Neuronal stem cell (in vitro differentiated cells): ENCODE measurements at regions not wholly inside any gene's neighbourhood (a gene's known extent, or its start where the extent isn't known, plus 50 kb on each side); places are given as distances from the start of the nearest gene placed in this dataset.

Experiments used
- DNase-seq: peaks from one replicate; pipeline ENCODE4 v3.0.0-alpha.2; 2013; ENCODE audit warnings: low spot score
- H2AFZ ChIP-seq: one replicate; pipeline ENCODE4 v1.6.1; 2013; ENCODE audit warnings: mild to moderate bottlenecking, low read length, inconsistent platforms
- H2AK5ac ChIP-seq: 2 replicates; pipeline ENCODE4 v1.6.1; 2013; ENCODE audit warnings: low read depth, mild to moderate bottlenecking, inconsistent platforms, low read length, moderate library complexity, mixed read lengths
- H2BK120ac ChIP-seq: 2 replicates; pipeline ENCODE4 v1.6.1; 2013; ENCODE audit warnings: low read depth, mild to moderate bottlenecking, inconsistent platforms, low read length, moderate library complexity, mixed read lengths
- H2BK12ac ChIP-seq: one replicate; pipeline ENCODE4 v1.6.1; 2013; ENCODE audit warnings: low read length, inconsistent platforms
- H2BK15ac ChIP-seq: 2 replicates; pipeline ENCODE4 v1.6.1; 2013; ENCODE audit warnings: mild to moderate bottlenecking, low read length, inconsistent platforms, mixed read lengths
- H2BK5ac ChIP-seq: one replicate; pipeline ENCODE4 v1.6.1; 2013; ENCODE audit warnings: inconsistent platforms, mild to moderate bottlenecking, low read length, moderate library complexity
- H3K14ac ChIP-seq: one replicate; pipeline ENCODE4 v1.6.1; 2013; ENCODE audit warnings: low read length, inconsistent platforms
- H3K18ac ChIP-seq: 2 replicates; pipeline ENCODE4 v1.6.1; 2013; ENCODE audit warnings: low read length, inconsistent platforms
- H3K23ac ChIP-seq: 2 replicates; pipeline ENCODE4 v1.6.1; 2013; ENCODE audit warnings: low read depth, mild to moderate bottlenecking, mixed read lengths, low read length, inconsistent platforms; ENCODE audit not compliant: poor library complexity
- H3K27ac ChIP-seq: replicated peaks from 3 replicates; pipeline ENCODE4 v1.5.1; 2013; ENCODE audit warnings: low read length, inconsistent platforms
- H3K27me3 ChIP-seq, 3 experiments: 2 replicates each; pipeline ENCODE4 v1.6.1; 2013; ENCODE audit warnings: low read length in 3 of 3, mild to moderate bottlenecking in 2 of 3, inconsistent platforms in 1 of 3, low read depth in 1 of 3, mixed read lengths in 1 of 3, moderate library complexity in 1 of 3; ENCODE audit not compliant: control insufficient read depth in 3 of 3, insufficient read depth in 3 of 3
- H3K36me3 ChIP-seq, 2 donors: replicated peaks in 1 of 2; 2 replicates each; pipeline ENCODE4 v1.6.1; 2013; ENCODE audit warnings: low read length in 2 of 2; ENCODE audit not compliant: control insufficient read depth in 2 of 2, insufficient read depth in 2 of 2
- H3K4ac ChIP-seq: 2 replicates; pipeline ENCODE4 v1.6.1; 2013; ENCODE audit warnings: inconsistent platforms, mild to moderate bottlenecking, low read length, moderate library complexity
- H3K4me1 ChIP-seq, 2 donors: 1 replicate in 1 of 2; 2 replicates in 1 of 2; pipeline ENCODE4 v1.6.1; 2013; ENCODE audit warnings: low read length in 2 of 2, low read depth in 1 of 2; ENCODE audit not compliant: control insufficient read depth in 2 of 2, insufficient read depth in 1 of 2
- H3K4me2 ChIP-seq: one replicate; pipeline ENCODE4 v1.6.1; 2013; ENCODE audit warnings: mild to moderate bottlenecking, low read length, inconsistent platforms; ENCODE audit not compliant: insufficient read depth, poor library complexity, severe bottlenecking
- H3K4me3 ChIP-seq, 2 donors: 2 replicates each; pipeline ENCODE4 v1.5.1; 2013; ENCODE audit warnings: low read length in 2 of 2, mild to moderate bottlenecking in 2 of 2, inconsistent platforms in 1 of 2, moderate library complexity in 1 of 2
- H3K79me1 ChIP-seq: one replicate; pipeline ENCODE4 v1.6.1; 2013; ENCODE audit warnings: low read depth, mild to moderate bottlenecking, inconsistent platforms, low read length, moderate library complexity
- H3K9ac ChIP-seq: one replicate; pipeline ENCODE4 v1.6.1; 2013; ENCODE audit warnings: mild to moderate bottlenecking, low read depth, low read length, inconsistent platforms; ENCODE audit not compliant: poor library complexity
- H3K9me3 ChIP-seq, 2 donors: replicated peaks in 1 of 2; 2 replicates each; pipeline versions ENCODE3 to v1.6.1; 2013; ENCODE audit warnings: low read length in 2 of 2, mild to moderate bottlenecking in 2 of 2, inconsistent platforms in 1 of 2, low read depth in 1 of 2, mixed read lengths in 1 of 2, moderate library complexity in 1 of 2; ENCODE audit not compliant: control insufficient read depth in 2 of 2, insufficient read depth in 1 of 2
- H4K8ac ChIP-seq: one replicate; pipeline ENCODE4 v1.6.1; 2013; ENCODE audit warnings: low read depth, mild to moderate bottlenecking, inconsistent platforms, low read length, moderate library complexity
- H4K91ac ChIP-seq: one replicate; pipeline ENCODE4 v1.6.1; 2013; ENCODE audit warnings: low read length, low read depth, mild to moderate bottlenecking, inconsistent platforms; ENCODE audit not compliant: poor library complexity
- WGBS, 2 donors: extraction: QIAGEN DNeasy Blood & Tissue Kit; methylation state at CpG; one replicate each; pipeline ENCODE4 v1.1.7; 2013; ENCODE audit warnings: missing lambda C conversion rate in 2 of 2, mixed read lengths in 1 of 2; ENCODE audit not compliant: insufficient read length in 2 of 2, insufficient replicate concordance in 1 of 2; ENCODE audit errors: extremely low coverage in 2 of 2; 5-methylcytosine and 5-hydroxymethylcytosine counted together

GRCh38 chr2:236831698-236832097 lies 254.0 kb upstream of the COPS8 start:
- H2BK12ac ChIP-seq, result no peak overlapping the region
- H3K14ac ChIP-seq, result no peak overlapping the region
- WGBS, 2 donors, result no CpG with 5 or more reads among the region's 6 CpGs
- H2AK5ac ChIP-seq, result no peak overlapping the region
- peaks cover 0 to 19% of the 10 kb centered on the region in 2 donors for H3K9me3 ChIP-seq
- no peak overlapping the region for H4K91ac ChIP-seq
- H3K4me3 ChIP-seq, result no peak overlapping the region
- H3K27ac ChIP-seq, result no peak overlapping the region
- no peak overlapping the region for H2BK120ac ChIP-seq
- H4K8ac ChIP-seq, result no peak overlapping the region
- H3K36me3 ChIP-seq, result no peaks in the 10 kb centered on the region
- H3K18ac ChIP-seq, result no peak overlapping the region
- H3K23ac ChIP-seq, result no peak overlapping the region
- no peaks in the 10 kb centered on the region for H3K79me1 ChIP-seq
- H2BK15ac ChIP-seq, result no peak overlapping the region
- no peaks in the 10 kb centered on the region for H3K27me3 ChIP-seq
- no peak overlapping the region for H3K4me2 ChIP-seq
- H2AFZ ChIP-seq, result no peak overlapping the region
- H2BK5ac ChIP-seq, result no peak overlapping the region
- H3K9ac ChIP-seq, result no peak overlapping the region
- DNase-seq, result no peak
- no peak overlapping the region for H3K4ac ChIP-seq
- peaks cover 0 to 15% of the 10 kb centered on the region in 2 donors for H3K4me1 ChIP-seq

GRCh38 chr2:236833501-236834073 lies 252.1 kb upstream of the COPS8 start:
- Histone ChIP-seq H3K27me3 (no peaks in the 10 kb centered on the region), H3K9me3 (peaks cover 0 to 19% of the 10 kb centered on the region in 2 donors), H3K14ac (no peak overlapping the region), H2AFZ (no peak overlapping the region), H2BK5ac (no peak overlapping the region), H3K4ac (no peak overlapping the region), H3K79me1 (no peaks in the 10 kb centered on the region), H3K27ac (no peak overlapping the region), H3K4me2 (no peak overlapping the region), H4K8ac (no peak overlapping the region), H3K4me1 (peaks cover 0 to under 1% of the 10 kb centered on the region in 2 donors), H3K9ac (no peak overlapping the region), H3K18ac (no peak overlapping the region), H2BK12ac (no peak overlapping the region), H2BK120ac (no peak overlapping the region), H2BK15ac (no peak overlapping the region), H3K36me3 (no peaks in the 10 kb centered on the region), H3K23ac (no peak overlapping the region), H3K4me3 (no peak overlapping the region), H4K91ac (no peak overlapping the region), H2AK5ac (no peak overlapping the region)
- DNase-seq, result no peak
- no CpG with 5 or more reads among the region's 3 CpGs for WGBS, 2 donors

- H3K23ac ChIP-seq, result no peak overlapping the region
- H3K27me3 ChIP-seq, result no peaks in the 10 kb centered on the region
- no peaks in the 10 kb centered on the region for H3K36me3 ChIP-seq
- no peaks in the 10 kb centered on the region for H3K4me1 ChIP-seq
- no peak overlapping the region for H3K27ac ChIP-seq
- H4K91ac ChIP-seq, result no peak overlapping the region
- H3K4me2 ChIP-seq, result no peak overlapping the region
- no peak overlapping the region for H3K9ac ChIP-seq
- H2BK5ac ChIP-seq, result no peak overlapping the region
- H2AFZ ChIP-seq, result no peak overlapping the region
- H2BK120ac ChIP-seq, result no peak overlapping the region
- no peaks in the 10 kb centered on the region for H3K79me1 ChIP-seq
- no peak overlapping the region for H2BK12ac ChIP-seq
- H3K9me3 ChIP-seq, result peaks cover 0 to 19% of the 10 kb centered on the region in 2 donors
- H3K4ac ChIP-seq, result no peak overlapping the region
- H4K8ac ChIP-seq, result no peak overlapping the region
- H3K18ac ChIP-seq, result no peak overlapping the region
- H3K14ac ChIP-seq, result no peak overlapping the region
- no peak overlapping the region for H3K4me3 ChIP-seq
- H2BK15ac ChIP-seq, result no peak overlapping the region
- H2AK5ac ChIP-seq, result no peak overlapping the region
- WGBS, 2 donors, result no CpG with 5 or more reads among the region's 1 CpG
- DNase-seq, result no peak
These were observed 251.4 kb upstream of the COPS8 start for GRCh38 chr2:236834284-236834683.

- H3K9ac ChIP-seq, result peak overlapping the region; percentile 27
- H2BK120ac ChIP-seq, result no peak overlapping the region
- no peak overlapping the region for H2BK15ac ChIP-seq
- H3K4me1 ChIP-seq, result no peaks in the 10 kb centered on the region
- DNase-seq, result no peak
- no peaks in the 10 kb centered on the region for H3K79me1 ChIP-seq
- H3K4me3 ChIP-seq, result no peak overlapping the region
- no peak overlapping the region for H2BK5ac ChIP-seq
- no peak overlapping the region for H3K4me2 ChIP-seq
- no peaks in the 10 kb centered on the region for H3K27me3 ChIP-seq
- H3K14ac ChIP-seq, result no peak overlapping the region
- H3K23ac ChIP-seq, result no peak overlapping the region
- no peak overlapping the region for H2AK5ac ChIP-seq
- no peak overlapping the region for H2AFZ ChIP-seq
- H3K27ac ChIP-seq, result no peak overlapping the region
- no peaks in the 10 kb centered on the region for H3K36me3 ChIP-seq
- H3K18ac ChIP-seq, result no peak overlapping the region
- H3K4ac ChIP-seq, result no peak overlapping the region
- no CpG with 5 or more reads among the region's 2 CpGs for WGBS, 2 donors
- H4K91ac ChIP-seq, result no peak overlapping the region
- peaks cover 0 to 19% of the 10 kb centered on the region in 2 donors for H3K9me3 ChIP-seq
- no peak overlapping the region for H2BK12ac ChIP-seq
- H4K8ac ChIP-seq, result no peak overlapping the region
These were observed 250.2 kb upstream of the COPS8 start for GRCh38 chr2:236835307-236836024.
